IPS DF 4.7 (cell line): ENCODE measurements at regions not wholly inside any gene's neighbourhood (a gene's known extent, or its start where the extent isn't known, plus 50 kb on each side); places are given as distances from the start of the nearest gene placed in this dataset.

Source experiments
- DNase-seq: peaks from one replicate; pipeline ENCODE4 v3.0.0-alpha.2; 2013; ENCODE audit warnings: low spot score; ENCODE audit errors: extremely low read depth

- no peak for DNase-seq
Observed at GRCh38 chr5:142378737-142379634, 54.2 kb upstream of the SPRY4 start.

- DNase-seq = no peak
Observed at GRCh38 chr5:142375944-142376411, 51.2 kb upstream of the SPRY4 start.
